Glomerular visceral epithelial cell (primary cell): ENCODE measurements at regions not wholly inside any gene's neighbourhood (a gene's known extent, or its start where the extent isn't known, plus 50 kb on each side); places are given as distances from the start of the nearest gene placed in this dataset.
"Not testable (repeated sequence)": the region's sequence is repeated elsewhere in the genome, so short reads cannot be mapped to it uniquely, and the experiment has no call there.

Experiments used
- DNase-seq: peaks from one replicate; pipeline ENCODE4 v3.0.0-alpha.2; 2016; ENCODE audit errors: extremely low spot score

DNA sequence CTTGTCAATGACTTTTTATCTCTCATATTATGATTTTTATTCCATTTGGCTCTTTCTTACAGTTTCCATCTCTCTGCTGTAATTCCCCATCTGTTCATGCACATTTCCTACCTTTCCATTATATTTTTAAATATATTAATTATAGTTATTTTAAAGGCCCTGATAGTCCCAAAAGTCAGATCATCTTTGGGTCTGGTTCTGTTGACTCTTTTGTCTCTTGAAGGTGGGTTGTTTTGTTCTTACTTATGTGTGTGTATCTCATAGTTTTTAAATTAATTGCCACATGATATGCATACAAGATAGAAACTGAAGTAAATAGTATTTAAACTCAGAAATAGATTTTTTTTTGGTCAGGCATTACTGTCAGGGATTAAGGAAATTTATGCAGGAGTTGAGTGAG, 178.0 kb upstream of the AJAP1 start:
- DNase-seq = no peak

DNA sequence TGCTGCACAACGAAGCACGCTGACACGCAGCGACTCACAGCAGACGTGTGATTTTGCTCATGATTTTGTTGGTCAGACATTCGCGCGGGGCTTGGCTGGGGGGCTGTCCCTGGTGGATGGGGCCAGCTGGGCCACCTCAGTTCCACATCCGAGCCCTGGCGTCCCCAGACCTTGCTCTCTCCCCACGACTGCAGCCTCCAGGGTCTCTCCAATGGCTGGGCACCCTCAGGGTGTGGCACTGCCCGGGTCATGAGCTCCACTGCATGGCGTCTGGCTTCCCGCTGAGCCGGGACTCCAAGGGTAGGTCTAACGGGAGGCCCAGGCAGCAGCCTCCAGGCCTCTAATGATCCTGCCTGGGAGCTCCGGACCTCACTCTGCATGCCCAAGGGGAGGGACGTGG, 173.0 kb upstream of the AJAP1 start:
- no peak for DNase-seq

GRCh38 chr1:4482526-4482925, 171.9 kb upstream of the AJAP1 start:
- DNase-seq = no peak

DNA sequence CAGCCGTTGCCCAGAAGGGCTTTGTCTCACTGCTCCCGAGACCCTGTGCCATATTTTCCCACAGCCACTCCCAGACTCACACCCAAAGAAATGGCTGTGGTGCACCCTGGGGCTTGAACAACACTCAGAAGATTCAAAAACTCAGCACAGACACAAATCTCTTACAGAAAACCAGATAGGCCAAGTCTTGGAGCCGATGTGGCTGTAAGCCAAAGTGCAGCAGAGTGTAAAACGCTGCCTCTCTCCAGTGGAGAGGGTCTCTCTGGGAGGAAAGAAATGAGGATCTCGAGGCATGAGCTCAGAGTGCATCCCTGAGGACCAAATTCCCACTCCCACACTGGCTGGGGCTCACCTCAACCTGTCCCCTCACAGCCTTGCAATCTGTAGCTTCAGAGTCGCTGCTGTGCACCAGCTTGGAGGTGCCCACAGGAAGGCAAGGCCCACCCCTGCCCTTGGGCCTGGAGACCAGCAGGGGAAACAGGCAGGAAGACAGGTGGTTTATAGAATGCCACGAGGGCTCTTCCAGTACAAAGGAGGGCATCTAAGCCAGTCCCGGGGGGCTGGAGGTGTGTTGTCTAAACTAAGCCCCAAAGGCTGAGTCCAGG, 171.3 kb upstream of the AJAP1 start:
- DNase-seq = no peak

GRCh38 chr1:4485398-4485797, 169.0 kb upstream of the AJAP1 start:
- no peak for DNase-seq

- DNase-seq = no peak
These were observed 168.5 kb upstream of the AJAP1 start for GRCh38 chr1:4485878-4486277.

DNA sequence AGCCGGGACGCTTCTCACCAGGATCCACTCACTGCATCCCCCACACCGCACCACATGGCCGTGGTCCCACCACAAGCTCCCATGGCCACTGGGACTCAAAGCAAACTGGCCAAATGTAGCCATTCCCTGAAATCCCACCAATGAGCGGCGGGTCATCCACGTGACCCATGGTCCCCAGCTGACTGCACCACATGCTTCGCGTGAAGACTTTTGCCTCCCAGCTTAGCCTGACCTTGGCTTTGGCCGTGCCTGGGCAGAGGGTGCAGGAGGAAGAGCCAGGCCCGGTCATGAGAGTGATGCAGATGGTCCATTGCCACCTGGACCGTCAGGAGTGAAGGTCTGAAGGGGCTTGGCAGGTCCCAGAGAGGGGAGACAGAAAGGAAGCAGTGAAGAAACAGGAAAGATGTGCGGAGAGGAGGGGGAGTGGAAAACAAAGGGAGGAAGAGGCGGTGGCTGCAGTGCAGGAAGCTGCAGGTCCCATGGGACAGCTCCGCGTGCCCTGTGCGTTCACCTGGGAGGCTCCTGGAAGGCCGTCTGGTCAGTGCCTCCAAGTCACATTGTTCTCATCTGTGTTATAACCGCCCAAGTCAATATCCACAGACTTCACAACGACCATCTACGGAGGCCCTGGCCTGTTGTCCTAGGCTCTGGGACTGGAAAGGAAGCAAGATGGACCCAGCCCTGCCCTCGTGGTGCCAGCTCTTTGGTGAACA, 167.8 kb upstream of the AJAP1 start:
- no peak for DNase-seq

DNA sequence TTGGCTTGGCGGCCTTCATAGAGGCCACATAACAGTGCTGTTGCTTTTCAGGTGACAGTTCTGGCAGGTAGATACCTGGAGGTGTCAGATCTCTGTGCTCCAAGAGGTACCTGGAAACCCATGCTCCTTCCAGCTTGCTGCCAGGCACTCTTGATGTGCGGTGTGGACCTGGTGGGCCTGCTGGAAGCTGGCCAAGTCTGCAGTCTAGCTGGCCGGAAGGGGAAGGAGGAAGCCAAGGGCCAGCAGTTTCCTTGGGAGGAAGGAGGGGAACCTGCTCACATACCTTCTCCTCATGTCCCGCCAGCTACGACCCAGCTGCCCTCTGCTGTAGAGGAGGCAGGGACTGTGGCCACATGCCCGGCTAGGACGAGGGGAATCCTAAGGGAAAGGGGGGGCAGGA, 166.4 kb upstream of the AJAP1 start:
- DNase-seq = no peak

- no peak for DNase-seq
These were observed 164.9 kb upstream of the AJAP1 start for GRCh38 chr1:4489486-4489885.

DNA sequence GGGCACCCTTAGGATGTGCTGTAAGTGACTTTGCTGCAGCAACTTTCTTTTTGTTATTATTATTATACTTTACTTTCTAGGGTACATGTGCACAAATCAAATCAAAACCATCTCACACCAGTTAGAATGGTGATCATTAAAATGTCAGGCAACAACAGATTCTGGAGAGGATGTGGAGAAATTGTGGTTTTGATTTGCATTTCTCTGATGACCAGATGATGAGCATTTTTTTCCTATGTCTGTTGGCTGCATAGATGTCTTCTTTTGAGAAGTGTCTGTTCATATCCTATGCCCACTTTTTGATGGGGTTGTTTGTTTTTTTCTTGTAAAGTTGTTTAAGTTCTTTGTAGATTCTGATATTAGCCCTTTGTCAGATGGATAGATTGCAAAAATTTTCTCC, 164.4 kb upstream of the AJAP1 start:
- not testable (repeated sequence) for DNase-seq

DNA sequence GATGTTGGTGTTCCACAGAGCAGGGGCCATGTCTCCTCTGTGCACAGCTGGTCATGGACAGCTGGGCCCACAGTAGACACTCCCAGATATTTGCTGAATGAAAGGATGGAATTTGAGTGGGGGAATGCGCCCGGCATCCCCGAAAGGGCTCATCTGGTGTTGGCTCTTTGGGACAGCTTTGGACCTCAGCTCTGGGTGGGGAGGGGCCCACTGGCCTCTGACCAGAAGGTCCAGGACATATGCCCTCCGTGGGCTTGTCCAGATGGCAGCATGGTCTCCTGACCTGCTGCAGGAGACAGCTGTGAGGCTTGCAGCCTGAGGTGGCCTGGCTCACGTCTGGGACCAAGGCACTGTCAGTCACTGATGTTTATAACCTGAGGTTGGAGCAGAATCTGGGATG, 160.4 kb upstream of the AJAP1 start:
- DNase-seq = no peak

GRCh38 chr1:4494558-4494957, 159.9 kb upstream of the AJAP1 start:
- no peak for DNase-seq

DNA sequence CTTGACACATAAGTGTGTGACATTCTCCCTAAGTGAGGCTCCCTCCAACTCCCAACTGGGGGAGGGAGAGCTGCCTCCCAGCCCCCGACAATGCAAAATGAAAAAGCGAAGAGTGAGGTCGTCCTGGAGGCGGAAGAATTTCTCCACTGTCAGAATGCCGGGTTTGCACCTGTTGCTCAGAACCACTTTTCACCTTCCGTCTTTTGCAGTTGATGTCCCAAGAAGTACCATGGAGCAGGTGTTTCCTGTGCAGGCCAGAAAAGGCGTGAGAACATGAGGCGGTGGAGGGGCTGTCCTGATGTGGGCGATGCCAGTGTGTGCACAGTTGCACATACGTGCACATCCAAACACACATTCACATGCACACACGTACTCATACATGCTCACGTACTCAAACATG, 158.6 kb upstream of the AJAP1 start:
- DNase-seq = no peak

DNA sequence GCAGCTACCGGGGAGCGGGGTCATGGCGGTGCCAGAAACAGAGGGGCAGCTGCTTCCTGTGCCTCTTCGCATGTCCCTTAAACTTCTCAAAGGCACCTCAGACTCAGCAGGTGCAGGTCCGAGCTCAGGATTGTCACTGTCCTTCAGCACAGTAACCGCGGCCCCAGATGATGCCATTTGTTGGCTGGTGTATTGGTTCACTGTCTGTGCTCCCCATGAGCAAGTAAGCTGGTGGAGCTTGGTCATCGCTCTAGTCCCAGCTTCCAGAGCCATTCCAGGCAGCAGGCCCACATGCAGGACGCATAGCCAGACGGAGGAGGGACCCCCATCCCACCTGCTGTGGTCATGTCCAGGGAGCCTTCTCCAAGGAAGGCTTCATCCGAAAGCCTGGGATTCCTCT, 154.0 kb upstream of the AJAP1 start:
- DNase-seq = no peak

DNA sequence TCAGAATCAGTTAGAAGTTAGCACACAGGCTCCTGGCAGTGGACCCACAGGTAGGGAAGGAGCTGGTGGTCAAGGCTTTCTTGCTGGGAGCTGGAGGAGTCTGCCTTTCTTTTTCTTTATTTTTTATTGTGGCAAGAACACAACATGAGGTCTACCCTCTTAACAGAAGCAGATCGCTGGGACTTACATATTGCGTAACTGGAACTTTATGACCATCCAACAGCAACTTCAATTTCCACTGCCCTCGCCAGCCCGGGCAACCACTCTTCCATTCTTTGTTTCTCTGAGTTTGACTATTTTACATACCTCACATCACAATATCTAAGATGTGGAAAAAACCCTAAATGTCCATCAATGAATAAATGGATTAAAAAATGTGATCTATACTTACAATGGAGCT, 147.8 kb upstream of the AJAP1 start:
- DNase-seq = no peak

GRCh38 chr1:4509206-4509605, 145.2 kb upstream of the AJAP1 start:
- no peak for DNase-seq

- DNase-seq = no peak
These were observed 144.1 kb upstream of the AJAP1 start for GRCh38 chr1:4510276-4510691.

DNA sequence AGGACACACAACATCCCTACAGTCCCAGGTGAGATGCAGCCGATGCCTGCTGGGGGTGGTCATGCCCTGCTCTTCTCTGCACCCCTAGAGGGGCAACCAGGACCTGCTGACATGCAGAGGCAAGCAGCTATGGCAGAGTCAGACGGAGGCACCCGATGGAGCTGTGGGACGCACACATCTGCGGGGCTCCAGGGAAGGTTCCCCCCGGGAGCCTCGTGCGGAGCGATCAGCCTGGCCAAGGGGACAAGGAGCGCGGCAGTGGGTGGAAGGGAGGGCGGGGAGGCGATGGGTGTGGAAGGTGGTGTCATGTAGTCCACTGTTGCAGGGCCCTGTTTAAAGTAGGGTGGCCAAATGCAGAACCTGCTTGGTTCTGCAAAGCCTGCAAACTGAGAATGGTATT, 143.0 kb upstream of the AJAP1 start:
- DNase-seq = no peak

DNA sequence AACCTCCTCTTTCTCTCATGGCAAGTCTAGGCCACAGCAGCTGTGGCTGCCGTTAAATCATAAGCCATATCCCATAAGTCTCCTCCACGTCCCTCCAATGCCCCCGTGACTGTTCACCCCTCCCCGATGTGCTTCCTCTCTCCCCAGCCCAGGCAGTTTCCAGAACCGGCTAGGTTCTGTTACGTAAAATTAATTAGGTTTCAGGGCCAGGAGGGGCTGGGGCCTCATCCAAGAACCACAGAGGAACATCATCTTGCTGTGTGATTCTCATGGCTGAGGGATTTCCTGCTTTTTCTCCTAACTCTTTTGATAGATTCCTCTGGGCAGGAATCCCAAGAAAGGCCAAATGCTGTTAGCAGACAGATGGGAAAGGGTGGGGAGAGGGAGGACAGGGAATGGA, 141.8 kb upstream of the AJAP1 start:
- DNase-seq = no peak

- DNase-seq = no peak
These were observed 140.7 kb upstream of the AJAP1 start for GRCh38 chr1:4513685-4514084.

GRCh38 chr1:4515727-4516289, 138.6 kb upstream of the AJAP1 start:
- no peak for DNase-seq

DNA sequence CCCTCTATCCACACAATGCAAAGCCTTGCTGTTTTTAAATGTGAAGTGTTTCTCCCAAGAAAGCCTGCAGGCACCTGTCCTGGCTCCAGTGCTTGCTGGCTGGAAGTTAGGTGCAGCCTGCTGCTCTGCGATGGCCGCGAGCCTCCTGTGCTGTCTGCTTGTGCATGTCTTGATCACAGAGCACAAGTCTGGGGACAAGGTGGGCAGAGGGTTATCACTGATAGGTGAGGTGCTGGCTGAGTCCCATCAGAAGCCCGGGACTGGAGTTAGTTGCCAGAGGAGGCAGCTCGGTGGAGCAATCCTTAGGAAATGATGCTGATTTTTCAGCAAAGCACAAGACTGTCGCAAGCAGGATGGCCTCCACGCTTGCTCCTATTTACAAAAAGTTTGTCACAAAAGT, 137.8 kb upstream of the AJAP1 start:
- DNase-seq = no peak

- DNase-seq = no peak
These were observed 137.0 kb upstream of the AJAP1 start for GRCh38 chr1:4517186-4517954.
